Uterus (tissue), 2 donors: ENCODE measurements at regions not wholly inside any gene's neighbourhood (a gene's known extent, or its start where the extent isn't known, plus 50 kb on each side); places are given as distances from the start of the nearest gene placed in this dataset.

Experiments
- POLR2A ChIP-seq, 2 donors: fragments of 450-650 bp; IDR thresholded peaks; one replicate each; pipeline ENCODE4 v1.6.1; 2016; ENCODE audit warnings: antibody characterized with exemption in 2 of 2, mild to moderate bottlenecking in 1 of 2, moderate library complexity in 1 of 2
- TF ChIP-seq, protein P1 (sequence below), 4 experiments: fragments of 200-600 bp in 2 of 4; fragments of 450-650 bp in 2 of 4; sonication (generic) in 2 of 4; IDR thresholded peaks; one replicate each; pipeline ENCODE4 v1.5.1; 2016 to 2019; ENCODE audit warnings: antibody characterized with exemption in 4 of 4, mild to moderate bottlenecking in 2 of 4, moderate library complexity in 1 of 4

DNA sequence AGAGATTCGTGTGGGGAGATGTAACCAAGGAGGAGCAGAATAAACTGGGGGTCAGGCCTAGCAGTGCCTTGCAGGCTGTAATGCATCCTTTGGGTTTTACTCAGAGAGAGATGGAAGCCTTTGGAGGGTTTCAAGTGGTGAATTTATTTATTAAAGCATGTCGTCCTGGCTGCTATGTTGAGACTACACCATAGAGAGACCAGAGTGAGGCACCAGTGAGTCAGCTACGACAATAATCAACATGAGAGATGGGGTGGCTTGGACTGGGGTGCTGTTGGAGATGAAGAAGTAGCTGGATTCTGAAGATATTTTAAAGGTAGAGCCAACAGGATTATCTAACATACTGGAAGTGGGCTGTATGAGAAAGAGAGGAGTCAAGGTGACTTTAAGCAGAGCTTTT is 335.3 kb upstream of the ARHGEF26 start:
- TF ChIP-seq POLR2A (IDR thresholded peaks at IDR 0.05): no peak
- TF ChIP-seq, protein P1, sequence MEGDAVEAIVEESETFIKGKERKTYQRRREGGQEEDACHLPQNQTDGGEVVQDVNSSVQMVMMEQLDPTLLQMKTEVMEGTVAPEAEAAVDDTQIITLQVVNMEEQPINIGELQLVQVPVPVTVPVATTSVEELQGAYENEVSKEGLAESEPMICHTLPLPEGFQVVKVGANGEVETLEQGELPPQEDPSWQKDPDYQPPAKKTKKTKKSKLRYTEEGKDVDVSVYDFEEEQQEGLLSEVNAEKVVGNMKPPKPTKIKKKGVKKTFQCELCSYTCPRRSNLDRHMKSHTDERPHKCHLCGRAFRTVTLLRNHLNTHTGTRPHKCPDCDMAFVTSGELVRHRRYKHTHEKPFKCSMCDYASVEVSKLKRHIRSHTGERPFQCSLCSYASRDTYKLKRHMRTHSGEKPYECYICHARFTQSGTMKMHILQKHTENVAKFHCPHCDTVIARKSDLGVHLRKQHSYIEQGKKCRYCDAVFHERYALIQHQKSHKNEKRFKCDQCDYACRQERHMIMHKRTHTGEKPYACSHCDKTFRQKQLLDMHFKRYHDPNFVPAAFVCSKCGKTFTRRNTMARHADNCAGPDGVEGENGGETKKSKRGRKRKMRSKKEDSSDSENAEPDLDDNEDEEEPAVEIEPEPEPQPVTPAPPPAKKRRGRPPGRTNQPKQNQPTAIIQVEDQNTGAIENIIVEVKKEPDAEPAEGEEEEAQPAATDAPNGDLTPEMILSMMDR (IDR thresholded peaks at IDR 0.05): no peak
